ENCODE measurements at regions not wholly inside any gene's neighbourhood (a gene's known extent, or its start where the extent isn't known, plus 50 kb on each side); places are given as distances from the start of the nearest gene placed in this dataset.

DNA sequence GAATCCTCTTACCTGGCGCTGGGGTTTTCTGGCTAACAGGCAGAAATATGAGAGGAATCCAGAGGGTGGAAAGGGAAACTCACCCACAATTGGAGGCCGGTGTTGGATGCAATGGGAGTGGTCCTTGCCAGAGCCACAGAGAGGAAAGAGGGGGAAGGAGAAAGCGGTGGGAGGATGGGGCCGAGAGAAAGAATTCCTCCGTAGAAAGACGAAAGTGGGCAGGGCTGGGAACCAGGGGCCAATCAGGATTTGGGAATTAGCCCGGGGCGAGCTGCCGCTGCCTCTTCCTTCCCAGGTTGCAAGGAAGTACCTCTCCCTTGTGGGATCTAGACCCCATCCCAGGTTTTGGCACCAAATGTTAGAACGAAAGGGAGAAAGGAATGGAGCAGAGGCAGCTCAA is 83.1 kb upstream of the SPIN4 start:
- no peak for DNase-seq (ENCODE audit: extremely low read depth, low read depth)
- TF ChIP-seq, protein P1, sequence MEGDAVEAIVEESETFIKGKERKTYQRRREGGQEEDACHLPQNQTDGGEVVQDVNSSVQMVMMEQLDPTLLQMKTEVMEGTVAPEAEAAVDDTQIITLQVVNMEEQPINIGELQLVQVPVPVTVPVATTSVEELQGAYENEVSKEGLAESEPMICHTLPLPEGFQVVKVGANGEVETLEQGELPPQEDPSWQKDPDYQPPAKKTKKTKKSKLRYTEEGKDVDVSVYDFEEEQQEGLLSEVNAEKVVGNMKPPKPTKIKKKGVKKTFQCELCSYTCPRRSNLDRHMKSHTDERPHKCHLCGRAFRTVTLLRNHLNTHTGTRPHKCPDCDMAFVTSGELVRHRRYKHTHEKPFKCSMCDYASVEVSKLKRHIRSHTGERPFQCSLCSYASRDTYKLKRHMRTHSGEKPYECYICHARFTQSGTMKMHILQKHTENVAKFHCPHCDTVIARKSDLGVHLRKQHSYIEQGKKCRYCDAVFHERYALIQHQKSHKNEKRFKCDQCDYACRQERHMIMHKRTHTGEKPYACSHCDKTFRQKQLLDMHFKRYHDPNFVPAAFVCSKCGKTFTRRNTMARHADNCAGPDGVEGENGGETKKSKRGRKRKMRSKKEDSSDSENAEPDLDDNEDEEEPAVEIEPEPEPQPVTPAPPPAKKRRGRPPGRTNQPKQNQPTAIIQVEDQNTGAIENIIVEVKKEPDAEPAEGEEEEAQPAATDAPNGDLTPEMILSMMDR (IDR thresholded peaks at IDR 0.05; ENCODE audit: low read depth, low read length): no peak

- TF ChIP-seq, protein P1 (IDR thresholded peaks at IDR 0.05; ENCODE audit: low read depth, low read length): no peak
- no peak for DNase-seq (ENCODE audit: extremely low read depth, low read depth)
Observed at GRCh38 chrX:63430026-63430425, 78.9 kb upstream of the SPIN4 start.

- TF ChIP-seq, protein P1 (IDR thresholded peaks at IDR 0.05; ENCODE audit: low read depth, low read length): no peak
- DNase-seq (ENCODE audit: extremely low read depth, low read depth): no peak
Observed at GRCh38 chrX:63428348-63428747, 77.2 kb upstream of the SPIN4 start.

- no peak for DNase-seq (ENCODE audit: extremely low read depth, low read depth)
- TF ChIP-seq, protein P1 (IDR thresholded peaks at IDR 0.05; ENCODE audit: low read depth, low read length): no peak
Observed at GRCh38 chrX:63426519-63426918, 75.4 kb upstream of the SPIN4 start.

DNA sequence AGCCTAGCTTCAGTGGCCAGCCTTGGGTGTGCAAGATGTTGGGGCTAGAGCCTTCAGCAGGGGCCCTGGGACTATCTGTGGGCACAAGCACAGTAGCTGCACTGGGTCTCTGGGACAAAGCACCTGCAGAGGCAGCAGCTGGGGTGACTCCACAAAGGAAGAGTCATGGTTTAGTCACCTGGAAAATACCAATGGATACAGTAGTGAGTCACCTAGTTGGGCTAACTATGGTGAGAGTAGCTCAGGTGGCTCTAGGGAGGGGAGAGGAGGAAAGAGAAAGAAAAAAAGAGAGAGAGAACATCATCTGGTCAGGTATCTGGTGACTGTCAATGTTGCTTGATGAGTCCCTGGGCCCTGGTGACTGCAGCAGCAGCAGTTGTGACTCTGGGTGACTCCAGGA is 72.9 kb upstream of the SPIN4 start:
- DNase-seq (ENCODE audit: extremely low read depth, low read depth): no peak

GRCh38 chrX:63421411-63421810 is 70.3 kb upstream of the SPIN4 start:
- TF ChIP-seq, protein P1 (IDR thresholded peaks at IDR 0.05; ENCODE audit: low read depth, low read length): no peak
- no peak for DNase-seq (ENCODE audit: extremely low read depth, low read depth)

More for the DNA sequence above, 72.9 kb upstream of the SPIN4 start:
- TF ChIP-seq, protein P1 (IDR thresholded peaks at IDR 0.05; ENCODE audit: low read depth, low read length): no peak

GRCh38 chrX:63418211-63418610 is 67.1 kb upstream of the SPIN4 start:
- TF ChIP-seq, protein P1 (IDR thresholded peaks at IDR 0.05; ENCODE audit: low read depth, low read length): no peak

More at GRCh38 chrX:63418211-63418610, 67.1 kb upstream of the SPIN4 start:
- no peak for DNase-seq (ENCODE audit: extremely low read depth, low read depth)

Data from AG09319 (cell line).